CD4-positive, alpha-beta T cell treated with Interferon gamma for 1 hour (primary cell): ENCODE measurements at regions not wholly inside any gene's neighbourhood (a gene's known extent, or its start where the extent isn't known, plus 50 kb on each side); places are given as distances from the start of the nearest gene placed in this dataset.
"Not testable (repeated sequence)": the region's sequence is repeated elsewhere in the genome, so short reads cannot be mapped to it uniquely, and the experiment has no call there.

Source experiments
- DNase-seq: peaks from one replicate; pipeline ENCODE4 v3.0.0-alpha.2; 2020

DNA sequence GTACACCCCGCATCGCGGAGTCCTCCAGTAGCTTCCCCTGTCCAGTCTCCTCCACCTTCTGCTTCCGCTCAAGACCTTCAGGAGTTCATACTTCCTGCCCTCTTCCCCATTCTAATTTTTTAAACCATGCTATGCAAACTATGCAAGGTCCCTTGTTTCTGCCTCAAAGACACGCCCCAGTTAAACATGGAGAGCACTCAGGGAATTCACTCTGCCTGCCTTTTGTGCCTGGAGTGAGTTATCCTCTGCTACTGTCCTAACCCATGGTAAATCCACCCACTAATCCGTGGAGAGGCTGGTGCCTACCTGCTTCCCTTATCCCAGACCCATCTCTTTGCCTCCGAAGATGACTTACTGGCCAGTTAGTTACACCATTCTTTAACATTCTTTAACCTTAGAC is 473.7 kb upstream of the JARID2 start:
- DNase-seq, result no peak

DNA sequence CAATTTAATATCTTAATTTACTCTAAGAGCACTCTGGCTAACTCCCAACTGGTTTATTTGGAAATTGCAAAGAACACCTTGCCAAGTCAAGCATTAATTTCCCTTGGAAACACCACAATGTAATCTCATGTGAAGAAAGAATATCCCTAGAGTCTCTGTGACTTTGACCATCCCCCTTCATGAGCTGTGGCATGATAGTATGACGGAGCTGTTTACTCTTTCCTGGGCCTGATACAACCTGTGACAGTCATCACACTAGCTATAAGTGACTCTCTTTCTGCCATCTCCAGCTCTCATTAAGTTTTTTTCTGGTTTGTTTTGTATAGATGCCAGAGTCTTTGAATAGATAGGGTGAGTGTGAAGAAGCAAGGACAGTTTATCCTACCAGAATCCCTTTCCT is 470.3 kb upstream of the JARID2 start:
- no peak for DNase-seq

DNA sequence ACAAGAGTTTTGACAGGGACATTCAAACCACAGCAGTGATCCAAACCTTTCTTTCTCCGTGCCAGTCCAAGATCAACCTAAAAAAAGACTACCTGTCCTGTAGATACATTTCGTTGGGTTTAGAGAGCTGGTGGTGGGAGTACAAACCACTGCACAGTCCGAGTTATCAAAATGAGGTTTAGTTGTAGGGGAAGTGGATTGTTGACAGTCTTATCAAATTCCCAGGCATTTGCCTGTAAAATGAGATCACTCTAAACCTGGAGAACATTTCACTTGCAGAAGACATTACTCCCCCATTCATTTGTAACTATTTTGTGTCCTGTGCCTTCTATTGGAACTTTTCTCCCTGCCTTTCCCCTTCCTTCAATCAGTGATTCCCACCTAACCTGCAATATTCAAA is 469.6 kb upstream of the JARID2 start:
- no peak for DNase-seq

DNA sequence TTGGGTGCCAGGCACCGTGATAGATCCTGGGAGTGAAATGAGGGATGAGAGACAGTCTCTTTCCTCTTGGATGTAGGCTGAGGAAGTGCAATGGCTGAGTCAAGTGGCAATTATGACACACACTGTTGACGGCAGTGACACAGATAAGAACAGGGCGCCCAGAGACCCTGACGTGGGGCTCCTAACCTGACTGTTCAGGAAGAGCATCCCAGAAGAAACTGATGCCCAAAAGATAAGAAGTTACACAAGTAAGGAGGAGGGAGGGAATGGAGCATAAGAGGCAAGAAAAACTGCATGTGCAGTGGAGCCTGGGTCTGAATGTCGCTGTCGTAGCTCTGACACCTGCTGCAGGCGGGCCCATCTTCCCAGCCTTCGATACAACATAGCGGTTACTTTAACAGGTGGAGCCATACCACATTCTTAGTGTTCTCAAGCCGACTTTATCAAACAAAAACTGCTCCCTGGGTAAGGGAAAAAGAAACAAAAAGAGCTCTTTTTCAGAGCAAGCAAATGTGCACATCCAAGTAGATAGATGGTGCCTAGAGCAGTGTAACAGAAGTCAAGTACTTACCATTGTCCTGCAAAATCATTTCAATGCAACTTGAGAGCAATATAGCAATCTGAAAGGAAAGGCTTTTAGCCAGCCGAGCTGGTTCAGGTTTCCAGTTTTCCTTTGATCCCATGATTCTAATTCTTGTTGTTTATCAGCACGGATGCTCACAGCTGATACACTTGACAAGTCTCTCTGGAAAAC is 463.9 kb upstream of the JARID2 start:
- no peak for DNase-seq

DNA sequence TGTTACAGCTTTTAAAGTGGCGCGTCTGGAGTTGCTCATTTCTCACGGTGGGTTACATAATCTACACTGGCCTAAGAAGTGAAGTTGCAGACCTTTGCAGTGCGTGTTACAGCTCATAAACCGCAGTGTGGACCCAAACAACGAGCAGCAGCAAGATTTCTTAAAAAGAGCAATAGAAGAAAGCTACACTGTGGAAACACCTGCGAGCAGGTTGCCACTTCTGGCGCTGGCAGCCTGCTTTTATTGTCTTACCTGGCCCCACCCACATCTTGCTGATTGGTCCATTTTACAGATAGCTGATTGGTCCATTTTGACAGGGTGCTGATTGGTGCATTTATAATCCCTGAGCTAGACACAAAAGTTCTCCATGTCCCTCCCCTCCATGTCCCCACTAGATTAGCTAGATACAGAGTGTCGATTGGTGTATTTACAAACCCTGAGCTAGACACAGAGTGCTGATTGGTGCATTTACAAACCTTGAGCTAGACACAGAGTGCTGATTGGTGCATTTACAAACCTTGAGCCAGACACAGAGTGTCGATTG is 462.9 kb upstream of the JARID2 start:
- DNase-seq, result not testable (repeated sequence)

DNA sequence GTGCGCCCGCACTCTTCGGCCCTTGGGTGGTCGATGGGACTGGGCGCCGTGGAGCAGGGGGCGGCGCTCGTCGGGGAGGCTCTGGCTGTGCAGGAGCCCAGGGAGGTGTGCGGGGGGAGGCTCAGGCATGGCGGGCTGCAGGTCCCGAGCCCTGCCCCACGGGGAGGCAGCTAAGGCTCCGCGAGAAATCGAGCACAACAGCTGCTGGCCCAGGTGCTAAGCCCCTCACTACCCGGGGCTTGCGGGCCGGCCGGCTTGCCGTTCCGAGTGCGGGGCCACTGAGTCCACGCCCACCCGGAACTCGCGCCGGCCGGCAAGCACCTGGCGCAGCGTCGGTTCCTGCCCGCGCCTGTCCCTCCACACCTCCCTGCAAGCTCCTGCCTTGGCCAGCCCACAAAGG is 462.3 kb upstream of the JARID2 start:
- no peak for DNase-seq

DNA sequence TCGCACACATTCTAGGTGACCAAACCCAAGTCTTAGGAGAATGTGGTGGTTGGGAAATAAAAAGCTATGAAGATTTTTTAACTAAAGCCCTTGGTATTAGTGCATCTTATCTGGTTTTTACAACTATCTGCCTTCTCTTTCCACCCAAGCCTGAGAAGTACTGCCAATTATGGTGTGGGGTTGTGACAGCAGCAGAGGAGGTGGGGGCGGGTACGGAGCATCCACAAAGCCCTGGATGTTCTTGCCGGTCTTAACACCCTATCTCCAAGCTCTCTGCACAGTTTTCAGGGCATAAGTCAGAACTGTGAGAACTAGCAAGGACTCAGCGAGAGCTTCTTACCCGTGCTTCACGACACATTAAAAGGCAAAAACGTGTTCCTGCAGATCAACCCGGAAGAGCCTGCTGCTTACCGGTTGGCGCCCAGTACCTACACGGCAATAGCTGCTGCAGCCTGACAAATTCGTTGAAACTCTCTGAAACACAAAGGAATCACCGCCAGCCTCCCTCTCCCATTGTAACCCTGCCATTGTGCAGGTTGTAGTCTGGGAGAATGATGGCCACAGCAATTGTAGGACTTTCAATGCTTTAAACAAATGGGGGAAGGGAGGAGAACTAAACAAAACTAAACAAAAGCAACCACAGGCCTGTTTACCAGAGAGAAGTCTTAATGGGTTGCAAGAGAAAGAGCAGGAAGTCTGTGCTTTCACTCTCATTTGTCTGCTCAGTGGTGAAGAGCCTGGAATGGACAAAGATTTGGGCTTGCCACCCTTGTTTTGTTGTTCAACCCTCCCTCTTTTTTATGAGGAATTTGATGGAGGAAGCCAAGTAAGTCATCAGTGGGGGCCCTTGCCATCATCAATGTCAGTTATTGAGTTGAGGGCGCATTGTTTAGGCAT is 461.0 kb upstream of the JARID2 start:
- no peak for DNase-seq

DNA sequence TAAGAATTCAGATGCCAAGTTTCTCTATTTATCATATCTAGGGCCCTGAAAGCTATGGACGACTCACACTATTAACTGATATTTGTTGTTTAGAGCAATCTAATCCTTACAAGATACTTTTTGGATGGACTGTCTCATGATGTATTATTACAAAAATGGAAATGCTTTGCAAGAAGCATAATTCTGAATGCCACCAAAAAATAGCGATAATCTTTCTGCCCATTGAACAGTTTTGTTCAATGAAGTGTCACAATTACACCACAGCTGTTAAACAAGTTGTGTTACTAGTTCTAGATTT is 460.4 kb upstream of the JARID2 start:
- DNase-seq, result no peak

DNA sequence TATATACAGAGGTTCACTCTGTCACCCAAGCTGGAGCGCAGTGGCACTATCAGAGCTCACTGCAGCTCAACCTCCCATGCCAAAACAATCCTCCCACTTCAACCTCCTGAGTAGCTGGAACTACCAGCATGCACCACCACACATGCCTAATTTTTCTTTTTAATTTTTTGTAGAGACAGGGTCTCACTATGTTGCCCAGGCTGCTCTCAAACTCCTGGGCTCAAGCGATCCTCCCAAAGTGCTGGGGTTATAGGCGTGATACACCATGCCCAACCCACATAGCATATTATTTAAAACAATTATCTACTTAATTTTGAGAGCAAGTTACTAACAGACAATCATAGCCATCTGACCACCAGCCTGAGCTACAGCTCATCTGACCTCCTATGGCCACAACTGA is 459.9 kb upstream of the JARID2 start:
- no peak for DNase-seq

DNA sequence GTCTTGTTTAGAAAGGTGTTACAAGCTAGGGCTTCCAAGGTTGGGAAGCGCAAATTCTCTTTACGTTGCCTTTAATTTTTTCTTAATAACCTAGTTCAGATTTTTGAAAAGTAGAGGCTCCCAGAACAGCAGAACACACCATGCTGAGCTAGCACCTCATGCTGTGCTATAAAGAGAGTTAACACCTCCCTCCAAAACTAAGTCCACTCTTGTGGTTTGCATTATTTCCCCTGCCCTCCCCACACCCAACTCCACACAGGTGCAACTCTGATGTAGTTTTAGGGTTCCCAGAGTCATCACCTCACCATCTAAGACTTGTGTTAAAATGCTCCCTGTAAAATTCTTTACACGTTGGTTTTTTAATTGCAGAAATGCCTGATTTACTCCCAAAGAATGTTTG is 459.4 kb upstream of the JARID2 start:
- DNase-seq, result no peak

DNA sequence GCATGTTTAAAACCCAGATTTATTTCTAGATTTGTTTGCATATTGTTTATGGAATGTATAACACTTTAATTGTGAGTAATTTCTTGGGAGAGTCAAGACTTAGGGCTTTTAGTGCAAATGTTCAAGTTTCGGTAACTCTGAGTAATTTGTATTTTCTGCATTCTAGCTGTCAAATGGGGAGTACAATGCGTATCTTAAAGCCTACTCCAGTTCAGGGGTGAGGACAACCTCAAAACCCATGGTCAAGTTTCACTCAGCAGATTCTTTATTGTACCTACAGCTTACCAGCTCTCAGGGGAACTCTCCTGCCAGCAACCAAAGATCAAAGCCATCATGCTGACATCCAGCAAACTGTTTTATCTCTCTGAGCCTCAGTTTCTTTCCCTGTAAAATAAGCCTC is 458.6 kb upstream of the JARID2 start:
- DNase-seq, result no peak

DNA sequence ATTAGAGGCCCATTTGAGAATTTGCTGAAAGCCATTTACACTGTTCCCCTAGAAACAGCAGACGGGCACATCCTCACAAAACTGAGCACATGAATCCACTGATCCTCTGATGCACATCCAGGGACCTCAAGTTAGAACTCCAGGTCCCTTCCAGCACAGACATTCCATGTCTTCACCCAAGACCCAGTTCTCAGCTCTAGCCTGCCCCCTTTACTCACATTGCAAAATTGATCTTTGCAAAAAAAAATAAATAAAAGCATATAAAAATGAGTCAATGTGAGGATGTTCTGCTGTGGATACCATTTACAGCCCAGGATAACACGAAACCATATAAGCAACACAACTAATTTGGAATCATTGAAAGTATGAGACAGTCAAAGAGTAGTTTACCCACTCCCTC is 458.2 kb upstream of the JARID2 start:
- no peak for DNase-seq

DNA sequence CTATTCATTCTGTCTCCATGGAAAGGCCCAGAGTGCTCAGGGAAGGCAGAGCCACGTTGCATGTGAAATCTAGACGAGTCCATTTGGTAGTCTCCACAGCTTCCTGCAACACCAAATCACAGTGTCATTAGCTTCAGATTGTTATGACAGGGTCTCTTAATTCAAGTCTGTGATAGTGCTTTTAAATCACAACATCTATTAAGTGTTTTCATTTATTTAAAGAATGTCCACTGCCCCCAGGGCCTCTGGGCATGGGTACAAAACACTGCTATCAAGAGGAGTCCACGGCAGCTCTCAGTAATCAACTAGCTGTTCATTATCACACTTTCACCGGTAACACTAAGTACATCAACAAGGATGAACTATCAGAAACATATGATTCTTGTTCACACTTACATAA is 455.9 kb upstream of the JARID2 start:
- no peak for DNase-seq

DNA sequence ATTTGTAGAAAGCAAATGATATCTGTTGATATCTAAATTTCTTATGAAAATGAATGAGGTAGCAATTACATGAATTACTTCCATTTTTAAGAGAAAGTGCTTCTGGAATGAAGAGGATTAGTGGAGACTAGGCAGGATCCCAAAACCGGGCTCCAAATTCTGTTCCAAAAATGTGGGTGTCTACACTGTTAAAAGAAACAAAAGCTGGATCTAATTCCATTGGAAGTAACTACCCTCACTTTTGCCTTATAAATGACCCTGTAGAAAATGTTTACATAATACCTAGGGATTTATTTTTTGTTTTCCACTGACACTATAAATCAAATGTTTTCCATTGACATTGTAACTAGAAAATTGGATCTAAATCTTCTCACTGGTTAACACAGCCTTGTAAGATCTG is 454.9 kb upstream of the JARID2 start:
- no peak for DNase-seq

DNA sequence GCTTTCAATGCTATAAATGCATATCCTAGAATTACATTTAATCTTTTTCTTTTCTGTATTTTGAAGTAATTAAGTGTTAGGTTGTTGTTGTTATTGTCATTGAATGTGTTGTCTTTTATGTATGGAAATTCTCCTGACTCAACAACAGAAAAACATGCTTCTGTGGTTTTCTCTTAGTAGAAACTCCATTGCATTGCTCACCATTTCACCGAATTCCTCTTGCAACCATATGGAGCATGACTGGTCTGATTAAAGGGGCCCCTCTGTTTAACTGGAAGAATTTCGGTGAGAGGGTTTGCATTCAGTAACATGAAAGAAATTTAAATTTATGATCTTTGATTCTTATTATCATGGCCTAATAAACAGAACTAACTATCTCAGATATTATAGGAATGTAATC is 454.3 kb upstream of the JARID2 start:
- DNase-seq, result no peak

DNA sequence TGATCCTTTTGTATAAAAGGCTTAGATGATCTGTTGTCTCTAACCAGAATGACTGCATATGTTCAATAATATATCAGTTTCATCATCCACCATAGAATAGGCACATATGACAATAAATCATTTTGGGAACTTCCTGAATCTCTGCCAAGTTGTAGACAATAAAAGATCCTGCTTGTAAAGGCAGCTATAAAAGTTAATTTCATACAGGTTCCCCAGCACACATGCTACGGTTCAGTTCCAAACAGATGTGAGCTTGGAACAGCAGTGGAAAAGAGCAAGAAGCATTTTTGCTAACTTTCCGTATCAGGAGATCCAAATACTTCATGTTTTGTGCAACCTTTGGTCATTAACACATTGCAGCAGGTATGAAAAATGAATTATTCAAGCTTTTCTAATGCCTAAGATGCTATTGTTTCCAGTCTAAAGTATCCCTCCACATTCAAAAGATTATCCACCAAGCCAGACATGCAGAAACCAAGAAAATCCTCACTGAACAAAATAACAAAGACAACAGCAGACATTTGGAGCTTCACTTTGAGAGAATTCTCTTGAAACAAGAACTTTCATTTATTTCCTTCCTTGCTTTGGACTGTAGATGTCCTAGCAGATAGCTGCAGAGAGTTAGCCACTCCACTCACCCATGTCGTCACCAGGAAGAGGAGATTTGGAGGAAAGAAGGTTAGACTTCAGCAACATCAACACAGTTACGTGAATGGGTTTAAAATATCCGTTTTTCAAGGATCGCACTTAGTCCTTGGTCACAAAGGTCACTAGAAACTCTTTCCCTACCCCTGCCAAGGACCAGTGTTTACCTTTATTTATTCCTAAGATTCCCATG is 453.5 kb upstream of the JARID2 start:
- no peak for DNase-seq

DNA sequence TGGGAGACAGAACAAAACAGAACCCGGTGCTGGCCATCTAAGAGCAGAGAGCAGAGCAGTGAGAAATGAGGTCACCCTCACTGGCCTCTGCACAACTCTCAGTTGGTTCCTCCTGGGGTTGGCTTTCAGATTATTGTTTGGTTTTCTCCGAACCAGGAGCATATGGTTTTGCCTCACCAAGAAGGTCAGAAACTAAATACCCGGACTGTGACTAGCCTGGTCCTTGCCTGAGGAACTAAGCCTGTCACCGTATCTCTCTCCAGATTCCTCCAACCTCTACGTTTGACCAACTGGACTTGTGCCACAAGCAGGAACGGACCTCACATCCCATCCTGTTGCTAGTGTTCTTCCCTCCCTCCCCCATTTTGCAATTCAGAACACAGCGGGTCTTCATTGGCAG is 450.4 kb upstream of the JARID2 start:
- no peak for DNase-seq

DNA sequence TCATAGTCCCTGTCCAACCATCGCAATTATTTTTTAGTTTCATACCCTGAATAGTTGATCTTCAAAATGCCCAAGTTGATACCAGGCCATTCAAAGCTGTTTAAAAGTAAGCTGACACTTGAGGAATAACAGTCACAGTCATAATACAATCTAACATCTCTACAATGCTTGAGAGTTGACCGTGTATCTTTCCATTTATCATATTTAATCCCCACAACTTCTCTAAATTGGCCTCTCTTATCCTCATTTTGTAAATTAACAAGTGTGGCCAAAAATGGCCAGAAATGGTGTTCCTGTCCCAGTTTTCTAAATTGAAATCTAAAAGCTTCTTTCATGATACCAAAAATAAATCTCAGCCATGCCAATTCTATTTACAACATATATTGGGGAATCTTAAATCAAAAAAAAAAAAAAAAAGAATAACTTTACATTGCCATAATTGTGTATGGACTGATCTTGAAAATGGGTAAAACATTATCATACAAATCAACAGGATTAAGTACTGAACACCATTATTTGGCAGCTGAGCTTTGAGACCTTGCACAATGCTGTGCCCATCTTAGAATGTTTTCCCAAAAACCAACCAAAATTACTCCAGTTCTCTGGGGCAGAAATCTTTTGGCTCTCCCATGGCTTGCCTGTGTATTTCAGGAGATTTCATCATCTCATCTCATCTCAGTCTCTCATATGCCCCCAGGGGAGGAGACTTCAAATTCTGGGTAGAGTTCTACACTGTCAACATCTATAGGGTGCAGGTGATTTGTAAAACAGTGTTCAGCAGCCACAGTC is 448.7 kb upstream of the JARID2 start:
- DNase-seq, result no peak

DNA sequence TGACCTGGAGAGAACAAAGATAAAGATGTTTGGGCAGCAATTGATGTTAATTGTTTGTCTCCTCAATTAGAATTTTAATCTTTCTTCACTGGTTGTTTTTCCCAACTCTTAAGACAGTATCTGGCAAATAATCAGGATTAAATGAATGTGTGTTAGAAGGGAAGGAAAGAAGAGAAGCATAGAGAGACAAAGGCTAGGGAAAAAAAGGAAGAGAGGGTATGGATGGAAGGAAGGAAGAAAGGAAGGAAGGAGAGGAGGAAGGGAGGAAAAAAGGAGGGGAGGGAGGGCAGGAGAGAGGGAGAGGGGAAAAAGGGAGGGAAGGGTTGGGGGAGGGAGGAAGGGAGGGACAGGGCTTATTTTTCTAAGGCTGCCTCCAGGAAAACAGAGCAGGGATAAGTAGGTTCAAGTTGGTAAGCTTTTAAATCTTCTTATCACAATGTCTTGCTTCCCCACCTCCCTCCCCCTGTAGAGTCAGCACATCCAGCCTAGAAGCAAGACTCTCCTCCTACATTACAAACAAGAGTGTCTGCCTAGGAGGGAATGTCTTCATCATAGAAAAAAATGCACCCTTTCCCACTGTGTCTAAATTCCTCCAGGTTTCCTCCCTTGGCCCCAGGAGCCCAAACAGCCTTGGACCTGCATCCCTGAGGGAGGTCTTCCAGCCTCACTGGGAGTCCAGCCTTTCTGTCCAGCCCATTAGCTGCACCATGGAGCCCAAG is 447.8 kb upstream of the JARID2 start:
- DNase-seq, result no peak

DNA sequence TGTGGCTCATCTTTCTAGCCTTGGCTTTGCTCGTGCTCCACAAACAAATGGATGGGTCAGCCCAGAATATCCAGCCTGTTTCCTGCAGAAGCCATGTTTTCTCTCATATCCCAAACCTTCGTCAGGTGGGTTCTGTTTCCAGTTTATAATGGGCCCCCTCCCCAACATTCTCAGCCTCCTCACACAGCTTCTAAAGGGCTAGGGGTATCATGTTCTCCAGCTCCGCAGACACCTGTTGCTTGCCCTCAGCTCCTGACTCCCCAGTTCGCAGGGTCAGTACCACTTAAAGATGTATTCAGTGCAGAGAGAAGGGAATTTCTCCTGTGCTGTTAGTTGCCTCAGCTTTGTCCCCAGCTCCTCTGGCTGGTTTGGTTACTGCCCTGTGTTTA is 447.3 kb upstream of the JARID2 start:
- no peak for DNase-seq

DNA sequence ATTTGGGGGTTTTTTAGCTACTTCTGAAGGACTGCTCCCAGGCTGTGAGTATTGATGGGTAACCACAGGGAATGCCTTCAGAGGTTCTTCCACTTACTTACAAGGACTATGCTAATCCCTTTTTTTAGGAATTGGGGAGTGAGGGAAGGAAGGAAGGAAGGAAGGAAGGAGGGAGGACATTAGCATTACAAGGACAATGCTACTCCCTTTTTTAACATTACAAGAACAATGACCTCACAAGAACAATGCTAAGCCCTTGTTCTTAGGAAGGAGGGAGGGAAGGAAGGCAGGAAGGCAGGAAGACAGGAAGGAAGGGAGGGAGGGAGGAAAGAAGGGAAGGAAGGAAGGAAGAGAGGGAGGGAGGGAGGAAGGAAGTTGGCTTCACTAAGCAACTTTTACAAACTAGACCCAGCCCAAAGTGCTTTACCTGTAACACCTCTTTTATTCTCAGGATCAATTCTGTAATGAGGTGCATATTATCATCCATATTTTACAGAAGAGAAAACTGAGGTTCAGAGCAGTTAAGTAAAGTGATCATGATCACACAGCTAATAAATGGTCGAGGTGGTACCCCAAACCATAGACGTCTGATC is 446.8 kb upstream of the JARID2 start:
- DNase-seq, result no peak

DNA sequence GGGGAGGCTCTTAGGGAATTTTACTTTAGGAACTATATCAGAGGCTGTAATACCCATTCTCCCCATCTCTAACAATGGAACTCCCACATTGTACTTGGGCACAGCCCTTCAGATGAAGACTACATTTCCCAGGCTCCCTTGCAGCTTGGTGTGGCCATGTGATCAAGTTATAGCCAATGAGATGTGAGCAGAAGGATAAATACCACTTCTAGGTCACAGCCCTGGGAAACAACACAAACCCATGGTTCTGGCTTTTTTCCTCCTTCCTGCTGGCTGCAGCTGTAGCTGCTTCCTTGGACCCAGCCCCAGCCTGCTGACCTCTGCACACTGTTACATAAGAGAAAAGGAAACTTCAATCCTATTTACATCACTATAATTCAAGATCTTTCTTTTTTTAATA is 445.9 kb upstream of the JARID2 start:
- peak; percentile 51 for DNase-seq
